ENCODE measurements at regions not wholly inside any gene's neighbourhood (a gene's known extent, or its start where the extent isn't known, plus 50 kb on each side); places are given as distances from the start of the nearest gene placed in this dataset.

DNA sequence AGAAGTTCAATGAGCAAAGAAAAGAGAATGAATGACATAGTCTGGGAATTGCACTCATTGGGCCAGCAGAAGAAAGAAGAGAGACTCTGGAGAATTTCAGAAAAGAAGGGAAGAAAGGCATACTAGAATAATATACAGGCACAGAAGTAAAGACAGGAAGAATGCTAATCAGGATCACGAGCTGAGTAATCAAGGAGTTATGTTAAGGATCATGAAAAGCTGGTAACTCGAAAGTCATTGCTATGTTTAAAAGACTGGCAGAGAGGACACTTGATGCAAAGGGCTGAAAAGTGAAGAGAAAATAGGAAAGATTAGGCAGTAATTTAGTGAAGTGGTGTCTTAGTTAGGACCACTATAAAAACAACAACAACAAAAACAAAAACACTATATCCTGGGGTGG lies 284.1 kb downstream of the ZBBX start:
- FAIRE-seq (no peak), DNase-seq (no peak)
- no peak overlapping the region for H3K4me3 ChIP-seq (ENCODE audit: low read length in 3 of 3)
- intact Hi-C loops (cut with DNase I) = no loop called here
- H3K27me3 ChIP-seq (ENCODE audit: control insufficient read depth, insufficient read depth, low read length) = no peaks in the 10 kb centered on the region
- no peaks in the 10 kb centered on the region for H3K4me1 ChIP-seq (ENCODE audit: control insufficient read depth in 2 of 3, insufficient read depth in 2 of 3, low read depth in 1 of 3, low read length in 3 of 3)
- TF ChIP-seq CTCF (IDR thresholded peaks at IDR 0.05; ENCODE audit: borderline replicate concordance, extremely low read depth, insufficient read depth) = no peak
- H3K9ac ChIP-seq (ENCODE audit: low read length in 3 of 3) = no peak overlapping the region
- no peaks in the 10 kb centered on the region for H3K9me3 ChIP-seq (ENCODE audit: control insufficient read depth in 2 of 3, insufficient read depth in 1 of 3, low read length in 3 of 3)
- H3K27ac ChIP-seq (ENCODE audit: low read depth in 2 of 2, low read length in 2 of 2) = no peak overlapping the region
- no peaks in the 10 kb centered on the region for H3K36me3 ChIP-seq (ENCODE audit: control insufficient read depth in 2 of 3, insufficient read depth in 3 of 3, low read length in 3 of 3)

DNA sequence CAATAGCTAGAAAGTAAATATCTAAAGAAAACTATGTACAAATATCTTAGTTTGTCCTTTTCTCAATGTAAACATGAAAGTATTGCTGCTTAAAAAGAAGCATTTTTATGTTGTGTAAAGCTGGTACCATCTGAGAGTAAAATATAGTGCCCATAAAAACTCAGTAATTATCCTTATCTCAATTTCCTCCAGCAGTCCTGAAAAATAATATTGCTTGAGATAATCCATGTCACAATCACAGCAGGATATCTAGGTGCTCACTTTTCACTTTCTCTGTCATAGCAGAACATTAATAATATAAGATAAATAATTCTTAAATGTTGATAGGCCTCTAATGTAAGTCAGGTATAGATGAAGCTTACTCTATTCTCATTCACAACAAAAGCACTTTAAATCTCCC lies 285.5 kb downstream of the ZBBX start:
- intact Hi-C loops (cut with DNase I) = no loop called here
- FAIRE-seq (no peak), DNase-seq (no peak)
- TF ChIP-seq CTCF (IDR thresholded peaks at IDR 0.05; ENCODE audit: borderline replicate concordance, extremely low read depth, insufficient read depth) = no peak
- Histone ChIP-seq H3K9me3 (ENCODE audit: control insufficient read depth in 2 of 3, insufficient read depth in 1 of 3, low read length in 3 of 3) (no peaks in the 10 kb centered on the region), H3K36me3 (ENCODE audit: control insufficient read depth in 2 of 3, insufficient read depth in 3 of 3, low read length in 3 of 3) (no peaks in the 10 kb centered on the region), H3K27me3 (ENCODE audit: control insufficient read depth, insufficient read depth, low read length) (no peaks in the 10 kb centered on the region), H3K27ac (ENCODE audit: low read depth in 2 of 2, low read length in 2 of 2) (no peak overlapping the region), H3K4me1 (ENCODE audit: control insufficient read depth in 2 of 3, insufficient read depth in 2 of 3, low read depth in 1 of 3, low read length in 3 of 3) (no peaks in the 10 kb centered on the region), H3K4me3 (ENCODE audit: low read length in 3 of 3) (no peak overlapping the region), H3K9ac (ENCODE audit: low read length in 3 of 3) (no peak overlapping the region)

DNA sequence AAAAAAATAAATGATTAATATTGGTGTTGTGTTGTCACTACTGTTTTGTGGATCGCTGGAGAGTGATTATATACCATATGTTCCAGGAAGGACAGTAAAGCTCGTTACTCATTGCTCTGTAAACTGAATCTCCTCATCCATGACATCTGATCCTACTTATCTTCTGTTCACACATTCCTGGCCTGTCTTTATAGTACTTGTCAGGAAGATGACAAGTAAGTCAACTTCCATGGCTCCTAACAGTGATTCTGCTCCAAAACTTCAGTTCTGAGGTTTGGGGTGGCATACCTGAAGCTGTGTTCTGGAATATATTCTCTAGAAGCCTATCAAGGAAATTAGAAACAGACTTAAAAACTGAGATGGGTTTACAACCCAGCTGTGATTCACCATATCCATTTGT lies 288.9 kb downstream of the ZBBX start:
- no peak for TF ChIP-seq CTCF (IDR thresholded peaks at IDR 0.05; ENCODE audit: borderline replicate concordance, extremely low read depth, insufficient read depth)
- Histone ChIP-seq H3K27me3 (ENCODE audit: control insufficient read depth, insufficient read depth, low read length) (no peaks in the 10 kb centered on the region), H3K9ac (ENCODE audit: low read length in 3 of 3) (no peak overlapping the region), H3K27ac (ENCODE audit: low read depth in 2 of 2, low read length in 2 of 2) (no peak overlapping the region), H3K9me3 (ENCODE audit: control insufficient read depth in 2 of 3, insufficient read depth in 1 of 3, low read length in 3 of 3) (no peaks in the 10 kb centered on the region), H3K4me3 (ENCODE audit: low read length in 3 of 3) (no peak overlapping the region), H3K4me1 (ENCODE audit: control insufficient read depth in 2 of 3, insufficient read depth in 2 of 3, low read depth in 1 of 3, low read length in 3 of 3) (no peaks in the 10 kb centered on the region), H3K36me3 (ENCODE audit: control insufficient read depth in 2 of 3, insufficient read depth in 3 of 3, low read length in 3 of 3) (no peaks in the 10 kb centered on the region)
- no peak for FAIRE-seq
- intact Hi-C loops (cut with DNase I) = no loop called here
- peak in 1 of 5 donors; percentile 21 for DNase-seq

DNA sequence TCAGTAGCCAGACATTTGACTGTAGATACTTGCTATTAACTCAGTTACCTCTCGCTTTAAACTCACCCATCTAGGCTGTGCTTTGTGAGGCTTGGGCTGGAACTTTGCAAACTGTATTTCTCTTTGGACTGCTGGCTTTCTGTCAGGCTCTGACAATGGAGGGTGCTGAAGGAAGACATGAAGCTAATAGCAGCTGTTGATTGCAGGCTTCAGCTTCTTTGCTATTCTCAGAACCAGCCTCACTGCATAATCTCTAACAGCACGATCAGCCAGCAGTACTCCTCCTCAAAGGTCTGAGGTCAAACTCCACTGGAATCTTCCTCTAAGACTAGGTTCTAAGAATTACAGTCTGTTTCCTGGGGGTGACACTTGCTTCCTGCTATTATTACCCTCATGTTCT lies 295.6 kb downstream of the ZBBX start:
- TF ChIP-seq CTCF (IDR thresholded peaks at IDR 0.05; ENCODE audit: borderline replicate concordance, extremely low read depth, insufficient read depth) = no peak
- no peak overlapping the region for H3K27ac ChIP-seq (ENCODE audit: low read depth in 2 of 2, low read length in 2 of 2)
- H3K9ac ChIP-seq (ENCODE audit: low read length in 3 of 3) = no peak overlapping the region
- DNase-seq (peak in 2 of 5 donors; percentile 25 to 34), FAIRE-seq (no peak)
- H3K4me1 ChIP-seq (ENCODE audit: control insufficient read depth in 2 of 3, insufficient read depth in 2 of 3, low read depth in 1 of 3, low read length in 3 of 3) = no peaks in the 10 kb centered on the region
- H3K4me3 ChIP-seq (ENCODE audit: low read length in 3 of 3) = no peak overlapping the region
- H3K9me3 ChIP-seq (ENCODE audit: control insufficient read depth in 2 of 3, insufficient read depth in 1 of 3, low read length in 3 of 3) = no peaks in the 10 kb centered on the region
- intact Hi-C loops (cut with DNase I) = no loop called here
- H3K36me3 ChIP-seq (ENCODE audit: control insufficient read depth in 2 of 3, insufficient read depth in 3 of 3, low read length in 3 of 3) = no peaks in the 10 kb centered on the region
- no peaks in the 10 kb centered on the region for H3K27me3 ChIP-seq (ENCODE audit: control insufficient read depth, insufficient read depth, low read length)
